GM12891 (cell line): ENCODE measurements at regions not wholly inside any gene's neighbourhood (a gene's known extent, or its start where the extent isn't known, plus 50 kb on each side); places are given as distances from the start of the nearest gene placed in this dataset.

Experiments used
- DNase-seq: peaks from one replicate; pipeline ENCODE4 v3.0.0; 2011; ENCODE audit warnings: low spot score; ENCODE audit not compliant: insufficient read length
- FAIRE-seq: peaks from 2 replicates; lab custom pipeline; 2011; peaks lifted over from hg19 to GRCh38; lab: Jason Lieb, UNC
- PAX5 ChIP-seq: IDR thresholded peaks from 2 replicates; pipeline ENCODE4 v1.6.1; 2011; ENCODE audit warnings: low read length, moderate library complexity, mild to moderate bottlenecking; ENCODE audit not compliant: insufficient read depth, severe bottlenecking
- POLR2A ChIP-seq: IDR thresholded peaks from 2 replicates; pipeline ENCODE4 v1.6.1; 2011; ENCODE audit warnings: low read depth, low read length, control low read depth
- POLR2AphosphoS5 ChIP-seq: IDR thresholded peaks from 2 replicates; pipeline ENCODE4 v1.6.1; 2011; ENCODE audit warnings: low read depth, low read length, control low read depth
- POU2F2 ChIP-seq: IDR thresholded peaks from 2 replicates; pipeline ENCODE4 v1.6.1; 2011; ENCODE audit warnings: low read depth, mild to moderate bottlenecking, control low read depth, low read length, moderate library complexity
- SPI1 ChIP-seq: IDR thresholded peaks from 2 replicates; pipeline ENCODE4 v1.6.1; 2011; ENCODE audit warnings: low read depth, low read length, control low read depth
- TAF1 ChIP-seq: IDR thresholded peaks from 2 replicates; pipeline ENCODE4 v1.6.1; 2011; ENCODE audit warnings: low read depth, low read length, control low read depth

DNA sequence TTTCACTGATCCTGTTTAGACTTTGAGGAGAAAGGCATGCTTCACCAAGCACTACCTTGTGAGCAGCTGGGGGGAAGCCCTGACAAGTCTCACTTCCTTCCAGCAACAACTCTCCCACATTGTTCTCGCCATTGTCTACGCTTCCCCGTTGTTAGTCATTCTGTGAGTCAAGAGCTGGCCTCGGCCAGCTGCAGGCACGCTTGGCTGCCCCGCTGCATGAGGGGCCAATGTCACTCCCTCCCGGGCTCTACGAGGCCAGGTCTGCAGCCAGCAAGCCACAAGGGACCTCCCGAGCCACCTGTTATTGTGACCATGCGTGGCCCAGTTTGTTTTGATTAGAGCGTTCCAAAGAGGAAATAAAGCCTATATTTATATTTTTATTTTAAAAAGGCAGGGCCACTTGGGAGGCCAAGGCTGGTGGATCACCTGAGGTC is 220.9 kb downstream of the FOXO1 start:
- FAIRE-seq: peak; percentile 99
- peak; percentile 51 for DNase-seq
- TF ChIP-seq TAF1: 0 out of 2 replicates have a peak, but pooled peaks have one; percentile 29
- TF ChIP-seq POLR2AphosphoS5: peak; percentile 82; the same call in 1 of the 2 replicates
- peak; percentile 100 for TF ChIP-seq PAX5
- peak; percentile 100 for TF ChIP-seq SPI1
- no peak for TF ChIP-seq POLR2A
- peak; percentile 94 for TF ChIP-seq POU2F2

DNA sequence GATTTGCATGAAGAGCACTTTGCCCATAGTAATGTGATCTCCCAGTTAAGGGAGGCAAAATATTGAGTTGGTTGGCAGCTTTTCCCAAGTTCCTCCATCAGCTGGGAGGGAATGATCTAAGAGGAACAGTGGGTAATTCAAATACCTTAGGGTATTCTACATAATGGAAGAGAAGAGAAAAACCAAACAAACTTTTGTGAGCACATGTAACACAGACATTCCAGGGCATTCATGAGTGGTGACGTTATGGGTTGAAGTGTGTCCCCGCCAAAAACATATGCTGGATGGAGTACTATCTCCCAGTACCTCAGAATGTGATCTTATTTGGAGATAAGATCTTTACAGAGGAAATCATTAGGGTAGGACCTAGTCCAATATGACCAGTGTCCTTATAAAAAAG is 220.1 kb downstream of the FOXO1 start:
- FAIRE-seq (peak; percentile 41), DNase-seq (no peak)
- no peak for TF ChIP-seq POU2F2
- TF ChIP-seq SPI1: no peak
- no peak for TF ChIP-seq PAX5
- no peak for TF ChIP-seq POLR2A
- TF ChIP-seq TAF1: no peak
- TF ChIP-seq POLR2AphosphoS5: no peak

DNA sequence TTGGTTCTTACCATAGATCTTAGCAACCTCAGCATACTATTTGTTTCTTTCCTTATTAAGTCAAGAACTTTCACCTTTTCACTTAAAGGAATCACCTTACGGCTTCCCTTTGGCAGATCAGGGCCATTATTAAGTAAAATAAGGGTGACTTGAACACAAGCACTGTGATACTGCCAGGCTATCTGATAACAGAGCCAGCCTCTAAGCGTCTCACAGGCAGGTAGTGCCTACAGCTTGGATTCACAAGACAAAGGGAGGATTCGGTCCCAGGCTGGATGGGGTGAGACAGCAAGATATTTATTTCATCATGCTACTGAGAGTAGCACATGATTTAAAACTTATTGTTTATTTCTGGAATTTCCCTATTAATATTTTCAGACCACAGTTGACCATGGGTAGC is 218.6 kb downstream of the FOXO1 start:
- DNase-seq (no peak), FAIRE-seq (no peak)
- TF ChIP-seq PAX5 (no peak), POU2F2 (no peak), SPI1 (no peak), POLR2AphosphoS5 (no peak), POLR2A (no peak)

DNA sequence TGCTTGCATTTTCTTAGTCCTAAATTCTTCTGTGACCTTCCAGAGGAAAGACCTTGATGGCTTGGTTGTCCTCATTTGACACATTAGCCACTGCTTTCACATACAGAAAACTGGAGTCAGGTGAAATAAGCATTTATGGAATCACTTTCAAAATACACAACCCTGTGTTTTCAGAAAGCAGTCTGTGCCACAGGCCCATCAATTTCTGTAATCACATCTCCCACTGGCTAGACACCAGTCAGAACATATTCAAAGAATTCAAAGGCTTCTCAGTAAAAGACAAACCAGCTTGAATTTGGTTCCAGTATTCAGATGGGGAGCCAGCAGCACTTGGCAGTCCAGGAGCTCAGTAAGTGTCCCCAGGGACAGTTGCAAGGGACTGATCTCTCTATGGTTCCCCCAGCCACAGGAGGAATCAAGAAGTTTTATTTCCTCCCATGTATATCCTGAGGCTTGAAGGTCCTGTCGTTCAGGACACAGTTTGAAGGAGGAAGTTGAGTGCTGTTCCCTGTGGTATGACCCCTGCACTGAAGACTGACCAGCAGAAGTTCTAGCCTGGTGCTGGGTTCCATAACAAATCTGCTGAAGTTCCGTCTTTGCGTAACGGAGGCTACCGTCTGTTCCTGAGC is 214.3 kb downstream of the FOXO1 start:
- FAIRE-seq: no peak

DNA sequence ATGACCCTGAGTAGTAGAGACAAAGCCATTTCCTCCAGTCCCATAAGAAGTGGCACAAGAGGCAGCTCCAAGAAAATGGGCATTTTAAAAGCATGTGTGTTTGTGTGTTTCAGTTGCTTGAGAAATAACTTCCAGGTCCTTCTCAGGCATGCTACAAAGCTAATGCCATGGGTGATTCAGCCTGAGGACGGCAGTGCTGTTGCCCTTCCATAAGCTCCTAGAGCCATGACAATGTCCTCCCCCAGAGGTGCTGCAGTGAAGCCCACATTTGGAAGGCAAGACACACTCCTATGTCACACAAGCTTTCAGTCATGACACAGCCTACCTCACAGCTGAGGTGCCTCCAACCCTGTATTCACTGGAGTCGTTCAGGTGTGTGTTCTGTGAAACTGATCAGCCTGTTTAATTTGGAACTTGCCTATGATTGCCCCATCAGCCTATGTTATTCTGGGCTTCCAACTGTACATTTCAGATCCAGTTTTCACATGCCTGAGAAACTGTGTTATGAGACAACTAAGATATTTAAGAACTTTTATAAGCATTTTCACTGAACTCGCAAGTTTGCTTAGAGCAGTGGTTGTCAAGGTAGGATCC is 213.6 kb downstream of the FOXO1 start:
- FAIRE-seq (no peak), DNase-seq (no peak)
- TF ChIP-seq POLR2A (no peak), POLR2AphosphoS5 (no peak), SPI1 (no peak), TAF1 (no peak), PAX5 (no peak), POU2F2 (no peak)

More for the DNA sequence above, 214.3 kb downstream of the FOXO1 start:
- DNase-seq: no peak
- TF ChIP-seq TAF1: no peak
- no peak for TF ChIP-seq POLR2AphosphoS5
- TF ChIP-seq POU2F2: no peak
- TF ChIP-seq POLR2A: no peak
- TF ChIP-seq PAX5: no peak
- no peak for TF ChIP-seq SPI1

DNA sequence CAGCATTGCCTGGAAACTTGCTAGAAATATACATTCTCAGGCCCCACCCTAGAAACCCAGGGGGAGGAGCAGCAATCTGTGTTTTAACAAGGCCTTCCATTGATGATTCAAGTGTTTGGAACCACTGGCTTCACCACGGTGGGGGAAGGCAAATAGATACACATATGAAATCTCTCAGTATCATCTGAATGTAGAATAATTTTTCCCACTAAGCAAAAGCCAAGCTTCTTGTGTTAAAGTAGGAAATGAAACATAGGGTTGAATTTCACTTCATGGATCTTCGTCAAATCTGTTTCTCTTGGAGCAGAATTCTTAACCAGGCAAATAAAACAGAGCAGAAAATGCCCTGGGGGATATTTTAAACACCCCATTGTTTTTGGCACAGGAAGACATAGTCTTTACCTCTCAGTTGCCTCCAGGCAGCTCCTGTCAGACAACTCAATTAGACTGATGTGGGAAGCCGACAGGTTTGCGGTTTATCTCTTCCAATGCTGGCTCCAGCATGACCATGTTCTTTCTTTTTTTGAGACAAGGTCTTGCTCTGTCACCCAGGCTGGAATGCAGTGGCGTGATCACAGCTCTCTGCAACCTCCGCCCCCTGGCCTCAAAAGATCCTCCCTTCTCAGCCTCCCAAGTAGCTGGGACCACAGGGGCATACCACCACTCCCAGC is 213.0 kb downstream of the FOXO1 start:
- no peak for FAIRE-seq
- TF ChIP-seq POLR2A: no peak
- TF ChIP-seq TAF1: no peak
- TF ChIP-seq POLR2AphosphoS5: no peak
- DNase-seq: no peak

DNA sequence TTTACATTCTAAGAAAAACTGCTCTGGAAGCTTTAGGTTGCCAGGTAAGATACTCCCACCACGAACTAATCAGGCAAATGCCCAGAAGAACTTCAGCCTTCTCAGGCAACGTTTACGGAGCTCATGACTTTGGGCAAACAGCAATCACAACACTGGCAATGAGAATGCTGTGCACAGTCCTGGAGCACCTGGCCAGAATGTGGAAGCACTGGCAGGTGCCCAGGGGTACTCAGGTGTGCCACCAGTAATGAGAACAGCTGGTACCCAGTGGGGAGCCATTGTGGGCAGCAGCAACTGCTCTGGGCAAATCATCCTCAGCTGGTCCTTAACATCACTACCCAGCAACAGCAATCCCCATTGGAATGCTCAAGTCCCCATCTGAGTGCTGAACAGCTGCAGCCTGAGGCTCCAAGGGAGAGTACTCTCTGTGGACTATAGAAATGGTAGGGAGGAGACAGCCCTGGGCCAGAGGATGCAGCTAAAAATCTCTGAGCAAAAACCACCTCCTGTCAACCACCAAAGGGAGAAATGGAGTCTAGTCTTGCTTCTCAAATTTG is 210.0 kb downstream of the FOXO1 start:
- FAIRE-seq (no peak), DNase-seq (no peak)
- TF ChIP-seq POLR2AphosphoS5 (no peak), POU2F2 (no peak), PAX5 (no peak), POLR2A (no peak), TAF1 (no peak), SPI1 (no peak)

DNA sequence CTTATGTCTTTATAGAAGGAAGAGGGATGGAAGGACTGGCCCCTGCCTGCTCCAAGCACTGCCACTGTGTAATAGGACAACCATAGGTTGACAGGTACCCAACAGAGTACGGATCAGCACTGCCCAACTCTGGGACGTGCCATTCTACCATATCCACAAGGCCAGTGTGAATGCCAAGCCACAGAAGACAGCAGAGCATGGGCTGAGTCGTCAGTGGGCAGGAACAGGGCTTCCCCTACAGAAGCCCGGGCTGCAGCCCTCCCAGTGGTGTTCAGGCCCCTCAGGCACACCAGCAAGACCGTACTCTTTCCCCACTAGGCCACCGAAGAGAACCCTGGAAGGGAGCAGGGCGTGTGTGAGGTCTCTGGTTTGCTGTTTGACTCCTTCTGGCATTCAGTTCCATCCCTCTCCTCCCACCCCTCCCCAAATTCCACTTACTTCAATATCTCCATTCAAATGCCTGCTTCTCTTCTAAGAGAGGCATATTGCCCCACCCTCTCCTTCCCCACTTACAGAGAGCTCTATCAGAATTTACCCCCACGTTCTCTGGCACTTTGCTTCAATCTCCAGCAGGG is 209.4 kb downstream of the FOXO1 start:
- FAIRE-seq (no peak), DNase-seq (no peak)
- TF ChIP-seq POLR2A (no peak), POLR2AphosphoS5 (no peak), TAF1 (no peak), POU2F2 (no peak)

DNA sequence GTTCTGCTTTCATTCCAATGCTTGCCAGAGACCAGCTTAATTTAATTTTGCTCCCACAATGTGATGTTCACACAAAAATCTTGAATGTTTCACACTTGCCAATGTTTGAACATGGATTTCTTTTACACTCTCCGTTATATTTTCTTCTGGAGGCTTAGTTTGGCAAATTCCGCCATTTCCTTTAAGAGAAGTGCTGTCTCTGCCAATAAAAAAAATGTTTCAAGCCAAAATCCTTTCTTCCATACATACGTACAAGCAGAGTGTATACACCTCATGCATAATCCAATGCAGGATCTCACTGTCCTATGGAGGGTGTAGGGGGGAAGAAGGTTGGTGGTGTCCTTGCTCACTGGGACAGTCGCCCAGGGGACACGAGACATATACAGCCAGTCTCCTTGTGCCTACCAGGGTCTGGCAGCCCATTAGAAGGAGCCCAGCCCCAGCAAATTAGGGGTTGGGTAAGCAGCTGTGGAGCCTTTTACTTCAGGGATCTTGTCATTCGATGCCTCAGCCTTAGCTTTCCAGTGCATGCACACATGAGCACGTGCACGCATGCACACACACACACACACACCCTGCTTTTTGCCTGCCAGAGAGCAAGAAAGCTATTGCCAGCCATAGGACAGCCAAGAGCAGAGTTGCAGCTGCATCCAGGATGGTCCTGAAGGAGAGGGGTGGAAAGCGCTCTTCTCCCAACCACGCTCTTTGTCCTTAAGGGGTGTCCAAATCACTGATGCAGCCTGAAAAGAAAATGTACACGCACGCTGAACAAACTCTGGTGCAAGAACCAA is 208.3 kb downstream of the FOXO1 start:
- no peak for FAIRE-seq
- no peak for TF ChIP-seq PAX5

DNA sequence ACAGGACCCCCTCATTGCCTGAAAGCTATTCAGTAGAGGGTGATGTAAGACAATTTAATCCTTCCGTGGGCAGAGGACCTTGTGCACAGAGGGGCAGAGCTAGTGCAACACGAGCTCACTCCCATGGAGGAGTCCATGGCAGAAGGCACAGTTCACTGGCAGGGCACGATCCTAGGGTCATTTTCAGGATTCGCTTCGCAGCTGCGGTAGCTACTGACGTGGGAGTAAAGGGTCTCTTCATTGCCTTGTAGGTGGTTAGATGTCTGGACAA is 207.8 kb downstream of the FOXO1 start:
- FAIRE-seq (no peak), DNase-seq (no peak)
- TF ChIP-seq POLR2AphosphoS5: no peak
- no peak for TF ChIP-seq TAF1
- TF ChIP-seq POLR2A: no peak

More for the DNA sequence above, 208.3 kb downstream of the FOXO1 start:
- DNase-seq: no peak
